ENCODE measurements at regions not wholly inside any gene's neighbourhood (a gene's known extent, or its start where the extent isn't known, plus 50 kb on each side); places are given as distances from the start of the nearest gene placed in this dataset.

DNA sequence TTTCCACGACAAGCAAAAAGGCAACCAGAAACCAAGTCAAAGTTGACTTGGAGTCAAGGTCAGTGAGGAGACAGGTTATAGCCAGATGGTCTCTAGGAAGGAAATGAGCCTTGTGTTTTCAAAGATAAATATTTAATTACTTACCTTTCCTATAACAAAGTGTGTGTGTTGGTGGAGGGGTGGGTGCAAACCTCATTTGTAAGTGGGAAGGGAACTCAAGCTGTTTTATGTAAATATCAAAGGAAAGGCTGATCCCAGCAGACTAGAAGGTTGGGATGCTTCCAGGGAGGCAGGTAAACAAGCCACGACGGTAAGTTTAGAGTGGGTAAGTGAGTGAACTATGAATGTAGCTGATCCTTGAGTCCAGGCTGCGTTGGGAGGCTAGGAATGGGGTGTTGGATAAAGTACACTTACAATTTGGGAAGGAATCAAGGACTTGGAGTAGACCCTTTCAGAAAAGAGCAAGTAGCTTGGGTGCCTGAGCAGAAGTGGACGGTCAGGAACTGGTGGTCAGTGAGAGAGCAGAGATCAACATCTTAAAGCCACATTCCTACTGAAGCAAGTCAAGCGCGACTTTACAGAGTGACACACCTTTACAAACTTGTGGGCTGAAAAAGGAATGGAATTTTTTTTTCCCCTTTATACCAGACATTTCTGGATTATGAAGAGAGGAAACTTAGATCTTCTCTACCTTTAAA lies 82.0 kb upstream of the TBL1XR1 start:
- no TSS peak for BruUV-seq (replicated peaks)
- Histone ChIP-seq H3K27ac (ENCODE audit: insufficient read depth, low read depth, low read length) (no peak overlapping the region), H2AFZ (ENCODE audit: low read depth, low read length) (no peak overlapping the region), H3K36me3 (ENCODE audit: control insufficient read depth in 2 of 2, extremely low read depth in 1 of 2, insufficient read depth in 2 of 2, low read length in 2 of 2) (no peaks in the 10 kb centered on the region), H3K9me3 (replicated peaks; ENCODE audit: control insufficient read depth, insufficient read depth, low read length) (no peaks in the 10 kb centered on the region), H3K79me2 (ENCODE audit: control insufficient read depth, insufficient read depth, low read length) (no peaks in the 10 kb centered on the region), H4K20me1 (replicated peaks; ENCODE audit: control insufficient read depth, extremely low read depth, insufficient read depth, low read length) (no peaks in the 10 kb centered on the region), H3K4me2 (ENCODE audit: insufficient read depth, low read length) (no peak overlapping the region), H3K9ac (replicated peaks; ENCODE audit: extremely low read depth, insufficient read depth, low read length) (no peak overlapping the region), H3K4me1 (ENCODE audit: control insufficient read depth, extremely low read depth, insufficient read depth, low read length) (no peaks in the 10 kb centered on the region), H3K9me1 (replicated peaks; ENCODE audit: control insufficient read depth, extremely low read depth, insufficient read depth, low read length) (no peaks in the 10 kb centered on the region), H3K27me3 (ENCODE audit: control insufficient read depth in 2 of 2, insufficient read depth in 2 of 2, low read length in 2 of 2) (no peaks in the 10 kb centered on the region), H3K4me3 (replicated peaks in 1 of 3; ENCODE audit: insufficient read depth in 1 of 3, low read depth in 1 of 3, low read length in 3 of 3) (no peak overlapping the region)
- ChIA-PET POLR2A (no interaction called here), CTCF (no interaction called here)
- no peak for TF ChIP-seq FOS (IDR thresholded peaks at IDR 0.05; ENCODE audit: borderline replicate concordance, insufficient read depth, low read length)
- TF ChIP-seq POLR2AphosphoS5 (IDR thresholded peaks at IDR 0.05; ENCODE audit: insufficient read depth, low read depth, low read length) = no peak
- no peak for TF ChIP-seq EZH2 (IDR thresholded peaks at IDR 0.05; ENCODE audit: borderline replicate concordance, low read depth, low read length, severe bottlenecking)
- TF ChIP-seq, protein P1, sequence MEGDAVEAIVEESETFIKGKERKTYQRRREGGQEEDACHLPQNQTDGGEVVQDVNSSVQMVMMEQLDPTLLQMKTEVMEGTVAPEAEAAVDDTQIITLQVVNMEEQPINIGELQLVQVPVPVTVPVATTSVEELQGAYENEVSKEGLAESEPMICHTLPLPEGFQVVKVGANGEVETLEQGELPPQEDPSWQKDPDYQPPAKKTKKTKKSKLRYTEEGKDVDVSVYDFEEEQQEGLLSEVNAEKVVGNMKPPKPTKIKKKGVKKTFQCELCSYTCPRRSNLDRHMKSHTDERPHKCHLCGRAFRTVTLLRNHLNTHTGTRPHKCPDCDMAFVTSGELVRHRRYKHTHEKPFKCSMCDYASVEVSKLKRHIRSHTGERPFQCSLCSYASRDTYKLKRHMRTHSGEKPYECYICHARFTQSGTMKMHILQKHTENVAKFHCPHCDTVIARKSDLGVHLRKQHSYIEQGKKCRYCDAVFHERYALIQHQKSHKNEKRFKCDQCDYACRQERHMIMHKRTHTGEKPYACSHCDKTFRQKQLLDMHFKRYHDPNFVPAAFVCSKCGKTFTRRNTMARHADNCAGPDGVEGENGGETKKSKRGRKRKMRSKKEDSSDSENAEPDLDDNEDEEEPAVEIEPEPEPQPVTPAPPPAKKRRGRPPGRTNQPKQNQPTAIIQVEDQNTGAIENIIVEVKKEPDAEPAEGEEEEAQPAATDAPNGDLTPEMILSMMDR (IDR thresholded peaks at IDR 0.05; ENCODE audit: extremely low read depth in 1 of 2, insufficient read depth in 1 of 2, low read depth in 1 of 2, low read length in 2 of 2) = no peak
- TF ChIP-seq MYC (IDR thresholded peaks at IDR 0.05; ENCODE audit: low read depth, low read length) = no peak
- no peak for TF ChIP-seq JUN (IDR thresholded peaks at IDR 0.05; ENCODE audit: borderline replicate concordance, insufficient read depth, insufficient read length, low read depth)
- TF ChIP-seq, protein P2, sequence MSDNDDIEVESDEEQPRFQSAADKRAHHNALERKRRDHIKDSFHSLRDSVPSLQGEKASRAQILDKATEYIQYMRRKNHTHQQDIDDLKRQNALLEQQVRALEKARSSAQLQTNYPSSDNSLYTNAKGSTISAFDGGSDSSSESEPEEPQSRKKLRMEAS (IDR thresholded peaks at IDR 0.05; ENCODE audit: insufficient read depth, insufficient read length) = no peak
- no peak for TF ChIP-seq GATA2 (IDR thresholded peaks at IDR 0.05; ENCODE audit: insufficient read depth, insufficient read length, low read depth, low read length)
- no peak for TF ChIP-seq POLR2A (IDR thresholded peaks at IDR 0.05; ENCODE audit: low read depth, low read length)
- FAIRE-seq (no peak), DNase-seq (ENCODE audit: low read depth, low spot score) (no peak)
- intact Hi-C loops (cut with micrococcal nuclease) = no loop called here
- dilution Hi-C loops (cut with MboI; ENCODE audit: extremely low pct_ligation_motif_present, low sequenced_read_pairs) = no loop called here
